Prostate gland (tissue), 2 donors: ENCODE measurements at regions not wholly inside any gene's neighbourhood (a gene's known extent, or its start where the extent isn't known, plus 50 kb on each side); places are given as distances from the start of the nearest gene placed in this dataset.

Source experiments
- DNase-seq: peaks from one replicate; pipeline ENCODE4 v3.0.0-alpha.2; 2019; ENCODE audit warnings: low spot score
- H3K27ac ChIP-seq, 2 donors: fragments of 200-600 bp; sonication (generic); 2 replicates each; pipeline ENCODE4 v1.5.1; 2017 to 2019
- H3K27me3 ChIP-seq: fragments of 200-600 bp; sonication (generic); replicated peaks from 2 replicates; pipeline ENCODE4 v1.5.1; 2019; ENCODE audit not compliant: insufficient read depth
- H3K36me3 ChIP-seq, 2 donors: fragments of 200-600 bp; sonication (generic); 1 replicate in 1 of 2; 2 replicates in 1 of 2; pipeline versions ENCODE4 v1.5.1 to v1.8.1; 2017 to 2019
- H3K4me1 ChIP-seq: fragments of 200-600 bp; sonication (generic); replicated peaks from 2 replicates; pipeline ENCODE4 v1.5.1; 2019
- H3K4me3 ChIP-seq, 2 donors: fragments of 200-600 bp; sonication (generic); 2 replicates each; pipeline ENCODE4 v1.5.1; 2017 to 2019
- H3K9me3 ChIP-seq: fragments of 200-600 bp; sonication (generic); 2 replicates; pipeline ENCODE4 v1.5.1; 2017
- POLR2A ChIP-seq: fragments of 450-650 bp; IDR thresholded peaks from one replicate; pipeline ENCODE4 v1.6.1; 2016; ENCODE audit warnings: antibody characterized with exemption, mild to moderate bottlenecking
- POLR2AphosphoS5 ChIP-seq: sonication (generic); formaldehyde crosslinking; IDR thresholded peaks from one replicate; pipeline ENCODE4 v1.6.1; 2017; ENCODE audit warnings: antibody characterized with exemption
- WGBS: methylation state at CpG from one replicate; pipeline ENCODE4 v1.1.5; 2018; 5-methylcytosine and 5-hydroxymethylcytosine counted together
- intact Hi-C: fragments of 100-400 bp; cut with DNase I; formaldehyde crosslinking; loops from one replicate; pipeline ENCODE4 v1.14.2; 2022
- TF ChIP-seq, protein P1 (sequence below), 4 experiments: fragments of 200-600 bp in 2 of 4; fragments of 450-650 bp in 2 of 4; sonication (generic) in 2 of 4; IDR thresholded peaks; 1 replicate in 3 of 4; 2 replicates in 1 of 4; pipeline ENCODE4 v1.5.1; 2016 to 2019; ENCODE audit warnings: antibody characterized with exemption in 4 of 4, mild to moderate bottlenecking in 2 of 4, moderate library complexity in 2 of 4

DNA sequence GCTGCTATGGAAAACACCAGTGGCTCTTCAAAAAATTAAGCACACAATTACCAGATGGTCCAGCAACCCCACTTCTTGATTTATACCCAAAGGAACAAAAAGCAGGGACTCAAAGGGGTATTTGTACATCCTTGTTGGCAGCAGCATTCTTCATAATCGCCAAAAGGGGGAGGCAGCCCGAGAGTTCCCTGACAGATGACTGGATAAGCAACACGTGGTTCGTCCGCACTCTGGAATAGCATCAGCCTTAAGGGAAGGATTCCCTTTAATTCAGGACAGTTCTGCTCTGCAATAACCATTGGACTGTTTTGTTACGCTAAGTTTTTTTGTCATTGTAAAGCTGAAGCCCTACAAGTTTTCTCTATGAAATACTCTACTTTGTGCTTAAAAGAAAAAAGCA lies 76.7 kb upstream of the TWIST2 start:
- Histone ChIP-seq H3K9me3 (no peaks in the 10 kb centered on the region), H3K27me3 (peaks cover 2% of the 10 kb centered on the region), H3K4me3 (no peak overlapping the region), H3K27ac (no peak overlapping the region), H3K4me1 (no peaks in the 10 kb centered on the region), H3K36me3 (no peaks in the 10 kb centered on the region)
- TF ChIP-seq POLR2A (no peak), POLR2AphosphoS5 (no peak)
- WGBS = 30% methylated on average over 6 of the region's 6 CpGs
- no peak for DNase-seq
- intact Hi-C loops = loop anchor here (5.0 kb wide), 1 partner anchor 39 kb away; no protein-coding TSS in a partner anchor

DNA sequence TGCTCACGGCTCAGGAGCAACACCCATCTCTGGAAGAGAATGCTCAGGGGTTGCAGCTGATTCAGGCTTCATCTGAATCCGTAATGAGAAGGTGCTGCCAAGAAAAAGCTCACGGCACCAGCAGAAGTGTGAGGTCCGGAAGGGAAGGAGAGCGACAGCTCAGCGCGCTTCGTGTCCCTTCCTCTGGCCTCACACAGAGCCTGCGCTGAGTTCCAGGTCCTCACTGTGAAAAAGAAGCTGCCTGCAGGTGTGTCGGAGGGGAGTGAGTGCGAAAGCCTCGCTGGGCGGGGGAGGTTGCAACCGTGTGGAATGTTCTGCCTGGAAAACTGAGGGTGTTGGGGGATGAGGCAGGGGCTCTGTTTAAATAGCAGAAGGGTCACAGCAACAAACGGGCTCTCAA lies 76.2 kb upstream of the TWIST2 start:
- Histone ChIP-seq H3K9me3 (no peaks in the 10 kb centered on the region), H3K27me3 (peaks cover 2% of the 10 kb centered on the region), H3K4me3 (no peak overlapping the region), H3K4me1 (no peaks in the 10 kb centered on the region), H3K36me3 (no peaks in the 10 kb centered on the region), H3K27ac (no peak overlapping the region)
- intact Hi-C loops = loop anchor here (5.0 kb wide), 1 partner anchor 39 kb away; no protein-coding TSS in a partner anchor
- TF ChIP-seq POLR2A (no peak), POLR2AphosphoS5 (no peak)
- TF ChIP-seq, protein P1, sequence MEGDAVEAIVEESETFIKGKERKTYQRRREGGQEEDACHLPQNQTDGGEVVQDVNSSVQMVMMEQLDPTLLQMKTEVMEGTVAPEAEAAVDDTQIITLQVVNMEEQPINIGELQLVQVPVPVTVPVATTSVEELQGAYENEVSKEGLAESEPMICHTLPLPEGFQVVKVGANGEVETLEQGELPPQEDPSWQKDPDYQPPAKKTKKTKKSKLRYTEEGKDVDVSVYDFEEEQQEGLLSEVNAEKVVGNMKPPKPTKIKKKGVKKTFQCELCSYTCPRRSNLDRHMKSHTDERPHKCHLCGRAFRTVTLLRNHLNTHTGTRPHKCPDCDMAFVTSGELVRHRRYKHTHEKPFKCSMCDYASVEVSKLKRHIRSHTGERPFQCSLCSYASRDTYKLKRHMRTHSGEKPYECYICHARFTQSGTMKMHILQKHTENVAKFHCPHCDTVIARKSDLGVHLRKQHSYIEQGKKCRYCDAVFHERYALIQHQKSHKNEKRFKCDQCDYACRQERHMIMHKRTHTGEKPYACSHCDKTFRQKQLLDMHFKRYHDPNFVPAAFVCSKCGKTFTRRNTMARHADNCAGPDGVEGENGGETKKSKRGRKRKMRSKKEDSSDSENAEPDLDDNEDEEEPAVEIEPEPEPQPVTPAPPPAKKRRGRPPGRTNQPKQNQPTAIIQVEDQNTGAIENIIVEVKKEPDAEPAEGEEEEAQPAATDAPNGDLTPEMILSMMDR (IDR thresholded peaks at IDR 0.05) = no peak
- 39% methylated on average over 15 of the region's 15 CpGs for WGBS
- no peak for DNase-seq

DNA sequence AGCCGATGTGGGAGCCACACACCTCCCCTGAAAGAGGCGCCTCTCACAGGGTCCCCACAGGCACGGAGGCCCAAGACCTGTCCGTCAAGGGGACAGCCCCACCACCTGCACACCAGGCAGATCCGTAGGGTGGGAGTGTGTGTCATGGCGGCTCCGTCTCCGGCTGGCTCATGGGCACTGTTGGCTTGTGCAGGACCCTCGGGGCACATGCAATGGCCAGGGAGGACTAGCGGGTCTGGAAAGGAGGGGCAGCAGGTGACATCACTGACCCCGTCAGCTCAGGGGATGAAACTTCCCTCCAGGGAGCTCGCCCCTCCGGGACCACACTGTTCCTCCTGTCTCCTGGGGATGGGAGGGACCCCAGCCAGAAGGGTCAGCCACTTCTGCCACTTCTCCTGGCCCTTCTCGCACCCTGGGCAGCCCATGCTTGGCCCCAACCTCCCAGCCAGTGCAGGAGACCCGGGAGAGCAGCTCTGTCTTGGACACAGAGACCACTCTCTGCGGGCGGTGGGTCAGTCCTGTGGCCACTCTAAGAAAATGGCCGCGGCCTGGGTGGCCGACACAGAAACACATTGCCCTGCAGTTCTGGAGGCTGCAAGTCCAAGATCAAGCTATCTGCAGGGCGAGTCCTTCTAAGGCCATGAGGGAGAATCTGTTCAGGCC lies 75.1 kb upstream of the TWIST2 start:
- intact Hi-C loops = loop anchor here (5.0 kb wide), 1 partner anchor 40 kb away; no protein-coding TSS in a partner anchor
- H3K9me3 ChIP-seq = no peaks in the 10 kb centered on the region
- no peak for DNase-seq
- H3K27me3 ChIP-seq = peaks cover 2% of the 10 kb centered on the region
- H3K36me3 ChIP-seq = no peaks in the 10 kb centered on the region
- H3K4me3 ChIP-seq = no peak overlapping the region
- no peaks in the 10 kb centered on the region for H3K4me1 ChIP-seq
- no peak overlapping the region for H3K27ac ChIP-seq
- TF ChIP-seq POLR2AphosphoS5 (no peak), POLR2A (no peak)
- TF ChIP-seq, protein P1 (IDR thresholded peaks at IDR 0.05) = no peak
- 93% methylated on average over 13 of the region's 21 CpGs for WGBS

DNA sequence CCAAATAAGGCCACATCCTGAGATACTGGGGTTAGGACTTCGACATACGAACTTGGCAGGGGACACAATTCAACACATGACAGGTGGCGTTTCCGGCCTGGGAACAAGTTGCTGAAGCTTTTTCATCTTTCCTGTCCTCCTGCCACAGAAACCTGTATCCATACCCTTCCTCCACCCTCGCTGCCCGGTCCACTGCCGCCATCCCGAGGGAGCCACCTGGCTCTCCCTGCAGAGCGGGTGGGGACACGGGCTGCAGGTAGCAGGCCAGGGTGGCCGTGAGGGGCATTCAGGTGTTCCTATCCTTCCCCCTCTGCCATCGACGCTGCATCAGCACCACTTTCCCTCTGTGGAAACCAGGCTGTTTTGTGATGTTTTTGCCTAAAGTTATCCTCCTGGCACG lies 74.4 kb upstream of the TWIST2 start:
- intact Hi-C loops = loop anchor here (5.0 kb wide), 1 partner anchor 41 kb away; no protein-coding TSS in a partner anchor
- TF ChIP-seq, protein P1 (IDR thresholded peaks at IDR 0.05) = no peak
- no peak for TF ChIP-seq POLR2A
- no peak for TF ChIP-seq POLR2AphosphoS5
- H3K4me1 ChIP-seq = no peaks in the 10 kb centered on the region
- WGBS = 93% methylated on average over 14 of the region's 14 CpGs
- no peak overlapping the region for H3K4me3 ChIP-seq
- no peak for DNase-seq
- no peak overlapping the region for H3K27ac ChIP-seq
- peaks cover 2% of the 10 kb centered on the region for H3K27me3 ChIP-seq
- H3K9me3 ChIP-seq = no peaks in the 10 kb centered on the region
- H3K36me3 ChIP-seq = no peaks in the 10 kb centered on the region

DNA sequence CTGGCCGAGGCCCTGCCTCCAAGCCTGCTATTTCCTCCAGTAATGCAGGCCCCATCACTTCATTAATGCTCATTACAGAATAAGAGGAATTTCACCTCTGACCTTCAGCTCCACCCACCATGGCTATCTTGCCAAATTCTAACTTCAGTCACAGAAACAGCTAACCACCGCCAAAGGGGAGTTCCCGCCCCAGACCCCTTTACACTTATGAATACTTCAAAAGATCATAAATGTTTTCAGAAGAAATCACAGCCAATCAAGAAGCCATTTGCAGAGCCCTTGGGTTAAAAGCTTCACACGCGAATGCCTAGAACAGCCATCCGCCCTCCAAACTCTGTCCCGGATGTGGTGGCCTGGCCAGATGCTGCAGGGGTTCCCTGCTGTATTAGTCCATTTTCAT lies 73.8 kb upstream of the TWIST2 start:
- no peak overlapping the region for H3K4me3 ChIP-seq
- no peak overlapping the region for H3K27ac ChIP-seq
- H3K36me3 ChIP-seq = no peaks in the 10 kb centered on the region
- no peak for TF ChIP-seq POLR2AphosphoS5
- TF ChIP-seq, protein P1 (IDR thresholded peaks at IDR 0.05) = no peak
- no peak for TF ChIP-seq POLR2A
- H3K27me3 ChIP-seq = peaks cover 2% of the 10 kb centered on the region
- 82% methylated on average over 7 of the region's 7 CpGs for WGBS
- intact Hi-C loops = loop anchor here (5.0 kb wide), 1 partner anchor 42 kb away; no protein-coding TSS in a partner anchor
- no peaks in the 10 kb centered on the region for H3K4me1 ChIP-seq
- H3K9me3 ChIP-seq = no peaks in the 10 kb centered on the region
- no peak for DNase-seq
